Naive thymus-derived CD4-positive, alpha-beta T cell (primary cell): ENCODE measurements at regions not wholly inside any gene's neighbourhood (a gene's known extent, or its start where the extent isn't known, plus 50 kb on each side); places are given as distances from the start of the nearest gene placed in this dataset.

ENCODE experiments used
- ATAC-seq: fragments of 150-1000 bp; cut with Tn5 transposase; 2 replicates; pipeline ENCODE4 v1.10.0; 2021; ENCODE audit warnings: mild to moderate bottlenecking, moderate library complexity
- CTCF ChIA-PET: fragments of 350-600 bp; sonication (Branson Sonifier 250); formaldehyde crosslinking; loops from one replicate; lab custom pipeline; 2021; ENCODE audit warnings: antibody characterized with exemption; lab: Charles Lee
- POLR2A ChIA-PET: fragments of 350-600 bp; sonication (Branson Sonifier 250); formaldehyde crosslinking; loops from one replicate; lab custom pipeline; 2021; ENCODE audit warnings: antibody characterized with exemption, inconsistent platforms; lab: Charles Lee
- DNase-seq, 9 donors: peaks; one replicate each; pipeline versions ENCODE4 v3.0.0 to v3.0.0-alpha.2; 2020 to 2022; ENCODE audit warnings: mixed read lengths in 1 of 9
- H3K27ac ChIP-seq: one replicate; pipeline ENCODE4 v1.7.0; 2013; ENCODE audit warnings: mild to moderate bottlenecking, low read depth, low read length, moderate library complexity
- H3K27me3 ChIP-seq, 2 donors: one replicate each; pipeline ENCODE4 v1.7.0; 2013; ENCODE audit warnings: low read length in 2 of 2, mild to moderate bottlenecking in 2 of 2, moderate library complexity in 2 of 2; ENCODE audit not compliant: control insufficient read depth in 2 of 2, insufficient read depth in 2 of 2
- H3K36me3 ChIP-seq, 3 experiments: 1 replicate in 2 of 3; 2 replicates in 1 of 3; pipeline ENCODE4 v1.7.0; 2013; ENCODE audit warnings: low read length in 3 of 3, mild to moderate bottlenecking in 3 of 3, moderate library complexity in 1 of 3; ENCODE audit not compliant: insufficient read depth in 3 of 3, control insufficient read depth in 2 of 3
- H3K4me1 ChIP-seq, 2 donors: one replicate each; pipeline ENCODE4 v1.7.0; 2013; ENCODE audit warnings: low read length in 2 of 2, mild to moderate bottlenecking in 2 of 2, moderate library complexity in 1 of 2; ENCODE audit not compliant: control insufficient read depth in 2 of 2, insufficient read depth in 2 of 2
- H3K4me3 ChIP-seq: 2 replicates; pipeline ENCODE4 v1.7.0; 2013; ENCODE audit warnings: mild to moderate bottlenecking, low read length
- H3K9me3 ChIP-seq, 3 experiments: 1 replicate in 2 of 3; 2 replicates in 1 of 3; pipeline ENCODE4 v1.7.0; 2013; ENCODE audit warnings: low read length in 3 of 3; ENCODE audit not compliant: control insufficient read depth in 2 of 3
- H3K27ac Mint-ChIP-seq, 9 donors: one replicate each; pipeline ENCODE4 v1.8.0; 2020 to 2022; ENCODE audit warnings: mixed read lengths in 9 of 9, mild to moderate bottlenecking in 8 of 9, moderate library complexity in 5 of 9, inconsistent platforms in 2 of 9
- H3K27me3 Mint-ChIP-seq, 5 donors: one replicate each; pipeline ENCODE4 v1.8.0; 2021 to 2022; ENCODE audit warnings: mixed read lengths in 5 of 5, mild to moderate bottlenecking in 1 of 5
- H3K36me3 Mint-ChIP-seq, 5 donors: one replicate each; pipeline ENCODE4 v1.8.0; 2020 to 2022; ENCODE audit warnings: mixed read lengths in 5 of 5, mild to moderate bottlenecking in 3 of 5, inconsistent platforms in 1 of 5
- H3K4me1 Mint-ChIP-seq, 7 donors: one replicate each; pipeline ENCODE4 v1.8.0; 2020 to 2022; ENCODE audit warnings: mixed read lengths in 7 of 7, mild to moderate bottlenecking in 3 of 7, inconsistent platforms in 1 of 7
- H3K4me3 Mint-ChIP-seq, 10 donors: one replicate each; pipeline ENCODE4 v1.8.0; 2020 to 2022; ENCODE audit warnings: mild to moderate bottlenecking in 10 of 10, mixed read lengths in 10 of 10, moderate library complexity in 6 of 10, inconsistent platforms in 2 of 10
- H3K9me3 Mint-ChIP-seq, 11 donors: one replicate each; pipeline ENCODE4 v1.8.0; 2020 to 2022; ENCODE audit warnings: mixed read lengths in 11 of 11, mild to moderate bottlenecking in 4 of 11, inconsistent platforms in 1 of 11, moderate library complexity in 1 of 11
- intact Hi-C, 2 donors: fragments of 100-400 bp; cut with micrococcal nuclease; formaldehyde crosslinking; loops; one replicate each; pipeline ENCODE4 v1.15.1; 2023

GRCh38 chr4:71923070-71923469 is 108.7 kb upstream of the NPFFR2 start:
- Histone ChIP-seq H3K27ac (no peak overlapping the region), H3K27me3 (no peaks in the 10 kb centered on the region), H3K9me3 (no peaks in the 10 kb centered on the region), H3K4me3 (no peak overlapping the region), H3K36me3 (no peaks in the 10 kb centered on the region), H3K4me1 (no peaks in the 10 kb centered on the region)
- H3K4me3 Mint-ChIP-seq, result no peak overlapping the region
- peaks cover 0 to 6% (median 2%) of the 10 kb centered on the region in 11 donors for H3K9me3 Mint-ChIP-seq
- ATAC-seq, result no peak
- H3K27ac Mint-ChIP-seq, result no peak overlapping the region
- H3K4me1 Mint-ChIP-seq, result no peaks in the 10 kb centered on the region
- POLR2A ChIA-PET, result no interaction called here
- DNase-seq, result no peak
- no peaks in the 10 kb centered on the region for H3K27me3 Mint-ChIP-seq
- CTCF ChIA-PET, result no interaction called here
- no peaks in the 10 kb centered on the region for H3K36me3 Mint-ChIP-seq
- intact Hi-C loops, result no loop called here

GRCh38 chr4:71930459-71930858 is 101.3 kb upstream of the NPFFR2 start:
- ATAC-seq (no peak), DNase-seq (no peak)
- Histone ChIP-seq H3K9me3 (no peaks in the 10 kb centered on the region), H3K4me3 (no peak overlapping the region), H3K36me3 (no peaks in the 10 kb centered on the region), H3K27me3 (no peaks in the 10 kb centered on the region), H3K27ac (no peak overlapping the region), H3K4me1 (no peaks in the 10 kb centered on the region)
- intact Hi-C loops, result no loop called here
- ChIA-PET CTCF (no interaction called here), POLR2A (no interaction called here)
- Mint-ChIP-seq H3K27me3 (no peaks in the 10 kb centered on the region), H3K9me3 (peaks cover 0 to 3% (median 0%) of the 10 kb centered on the region in 11 donors), H3K4me3 (no peak overlapping the region), H3K4me1 (no peaks in the 10 kb centered on the region), H3K36me3 (no peaks in the 10 kb centered on the region), H3K27ac (no peak overlapping the region)

- Histone ChIP-seq H3K27me3 (no peaks in the 10 kb centered on the region), H3K36me3 (no peaks in the 10 kb centered on the region), H3K4me1 (no peaks in the 10 kb centered on the region), H3K4me3 (no peak overlapping the region), H3K27ac (no peak overlapping the region), H3K9me3 (no peaks in the 10 kb centered on the region)
- CTCF ChIA-PET, result no interaction called here
- DNase-seq (no peak), ATAC-seq (no peak)
- Mint-ChIP-seq H3K9me3 (peaks cover 0 to 3% (median 0%) of the 10 kb centered on the region in 11 donors), H3K36me3 (no peaks in the 10 kb centered on the region), H3K4me3 (no peak overlapping the region), H3K4me1 (no peaks in the 10 kb centered on the region), H3K27ac (no peak overlapping the region), H3K27me3 (no peaks in the 10 kb centered on the region)
- POLR2A ChIA-PET, result no interaction called here
- intact Hi-C loops, result no loop called here
Measured at GRCh38 chr4:71932941-71933340, 98.9 kb upstream of the NPFFR2 start.

- ChIA-PET CTCF (no interaction called here), POLR2A (no interaction called here)
- Mint-ChIP-seq H3K4me1 (no peaks in the 10 kb centered on the region), H3K27me3 (no peaks in the 10 kb centered on the region), H3K36me3 (no peaks in the 10 kb centered on the region), H3K9me3 (peaks cover 0 to 2% (median 0%) of the 10 kb centered on the region in 11 donors), H3K27ac (no peak overlapping the region), H3K4me3 (no peak overlapping the region)
- no peaks in the 10 kb centered on the region for H3K9me3 ChIP-seq
- H3K27me3 ChIP-seq, result no peaks in the 10 kb centered on the region
- intact Hi-C loops, result no loop called here
- no peak overlapping the region for H3K4me3 ChIP-seq
- no peaks in the 10 kb centered on the region for H3K36me3 ChIP-seq
- no peak for DNase-seq
- no peak overlapping the region for H3K27ac ChIP-seq
- no peak for ATAC-seq
- H3K4me1 ChIP-seq, result no peaks in the 10 kb centered on the region
Measured at GRCh38 chr4:71938776-71939175, 93.0 kb upstream of the NPFFR2 start.

GRCh38 chr4:71941001-71941400 is 90.8 kb upstream of the NPFFR2 start:
- Histone ChIP-seq H3K9me3 (peaks cover 0 to 6% (median 0%) of the 10 kb centered on the region in 3 experiments), H3K27me3 (no peaks in the 10 kb centered on the region), H3K4me1 (no peaks in the 10 kb centered on the region), H3K4me3 (no peak overlapping the region), H3K27ac (no peak overlapping the region), H3K36me3 (no peaks in the 10 kb centered on the region)
- no peak for DNase-seq
- CTCF ChIA-PET, result no interaction called here
- Mint-ChIP-seq H3K4me3 (no peak overlapping the region), H3K4me1 (no peaks in the 10 kb centered on the region), H3K36me3 (no peaks in the 10 kb centered on the region), H3K9me3 (peaks cover 0 to 15% (median 3%) of the 10 kb centered on the region in 11 donors), H3K27me3 (no peaks in the 10 kb centered on the region), H3K27ac (no peak overlapping the region)
- intact Hi-C loops, result no loop called here
- POLR2A ChIA-PET, result no interaction called here
- ATAC-seq, result no peak

GRCh38 chr4:71944956-71945355 is 86.8 kb upstream of the NPFFR2 start:
- no peak for DNase-seq
- H3K4me1 Mint-ChIP-seq, result no peaks in the 10 kb centered on the region
- H3K36me3 Mint-ChIP-seq, result no peaks in the 10 kb centered on the region
- Histone ChIP-seq H3K27ac (no peak overlapping the region), H3K9me3 (peaks cover 0 to 6% (median 0%) of the 10 kb centered on the region in 3 experiments), H3K27me3 (no peaks in the 10 kb centered on the region), H3K4me3 (no peak overlapping the region), H3K36me3 (no peaks in the 10 kb centered on the region), H3K4me1 (no peaks in the 10 kb centered on the region)
- ATAC-seq, result no peak
- intact Hi-C loops, result no loop called here
- ChIA-PET CTCF (no interaction called here), POLR2A (no interaction called here)
- no peak overlapping the region for H3K4me3 Mint-ChIP-seq
- H3K27ac Mint-ChIP-seq, result no peak overlapping the region
- H3K9me3 Mint-ChIP-seq, result peaks cover 0 to 28% (median 11%) of the 10 kb centered on the region in 11 donors
- H3K27me3 Mint-ChIP-seq, result no peaks in the 10 kb centered on the region

- H3K36me3 Mint-ChIP-seq, result no peaks in the 10 kb centered on the region
- Histone ChIP-seq H3K36me3 (no peaks in the 10 kb centered on the region), H3K4me3 (no peak overlapping the region), H3K27me3 (no peaks in the 10 kb centered on the region), H3K4me1 (no peaks in the 10 kb centered on the region), H3K27ac (no peak overlapping the region), H3K9me3 (peaks cover 0 to 6% (median 0%) of the 10 kb centered on the region in 3 experiments)
- H3K27me3 Mint-ChIP-seq, result no peaks in the 10 kb centered on the region
- no peak overlapping the region for H3K27ac Mint-ChIP-seq
- intact Hi-C loops, result no loop called here
- ChIA-PET POLR2A (no interaction called here), CTCF (no interaction called here)
- no peak overlapping the region for H3K4me3 Mint-ChIP-seq
- no peak for ATAC-seq
- no peak for DNase-seq
- peaks cover 0 to 28% (median 13%) of the 10 kb centered on the region in 11 donors for H3K9me3 Mint-ChIP-seq
- H3K4me1 Mint-ChIP-seq, result no peaks in the 10 kb centered on the region
Measured at GRCh38 chr4:71945791-71946190, 86.0 kb upstream of the NPFFR2 start.
